Fibroblast of mammary gland (primary cell): ENCODE measurements at regions not wholly inside any gene's neighbourhood (a gene's known extent, or its start where the extent isn't known, plus 50 kb on each side); places are given as distances from the start of the nearest gene placed in this dataset.
"Not testable (repeated sequence)": the region's sequence is repeated elsewhere in the genome, so short reads cannot be mapped to it uniquely, and the experiment has no call there.

ENCODE experiments used
- DNase-seq: peaks from one replicate; pipeline ENCODE4 v3.0.0-alpha.2; 2010; ENCODE audit warnings: low read depth
- H3K4me3 ChIP-seq: 2 replicates; pipeline ENCODE4 v1.5.1; 2011; ENCODE audit warnings: low read depth, mild to moderate bottlenecking, low read length, moderate library complexity; ENCODE audit not compliant: control insufficient read depth
- CTCF ChIP-seq: conservative IDR thresholded peaks from 2 replicates; pipeline ENCODE4 v1.5.1; 2011; ENCODE audit warnings: low read depth, low read length, inconsistent platforms; ENCODE audit not compliant: control insufficient read depth, insufficient read depth

GRCh38 chr4:67412153-67412712, 133.1 kb downstream of the CENPC start:
- not testable (repeated sequence) for H3K4me3 ChIP-seq, DNase-seq

DNA sequence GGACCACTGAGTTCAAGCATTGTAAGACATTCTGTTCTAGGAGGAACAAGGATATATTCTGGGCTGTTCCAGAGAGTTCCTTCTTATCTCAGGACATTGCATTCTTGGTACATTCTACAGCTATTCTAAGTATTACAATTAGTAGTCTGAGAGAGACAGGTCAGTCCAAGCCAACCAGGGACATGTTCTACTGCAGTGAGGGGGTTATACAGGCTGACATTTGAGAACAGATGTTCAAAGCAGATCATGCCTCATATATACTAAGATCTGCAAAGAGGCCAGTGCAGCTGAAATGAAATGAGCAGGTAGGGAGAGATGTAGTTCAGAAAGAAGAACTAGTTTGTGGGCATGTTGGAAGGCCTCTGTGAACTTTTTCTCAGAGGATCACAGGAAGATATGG, 142.0 kb downstream of the CENPC start:
- no peak overlapping the region for H3K4me3 ChIP-seq
- DNase-seq, result no peak
- TF ChIP-seq CTCF, result no peak

- no peak for TF ChIP-seq CTCF
- no peak overlapping the region for H3K4me3 ChIP-seq
- no peak for DNase-seq
These were observed 143.4 kb downstream of the CENPC start for GRCh38 chr4:67401902-67402301.

- no peak for DNase-seq
- TF ChIP-seq CTCF, result no peak
- H3K4me3 ChIP-seq, result no peak overlapping the region
These were observed 147.4 kb downstream of the CENPC start for GRCh38 chr4:67397931-67398330.

- DNase-seq, result no peak
- TF ChIP-seq CTCF, result no peak
- H3K4me3 ChIP-seq, result no peak overlapping the region
These were observed 148.3 kb downstream of the CENPC start for GRCh38 chr4:67397031-67397430.

GRCh38 chr4:67396008-67396407, 149.3 kb downstream of the CENPC start:
- H3K4me3 ChIP-seq, result no peak overlapping the region
- DNase-seq, result no peak
- no peak for TF ChIP-seq CTCF

GRCh38 chr4:67394879-67395278, 150.4 kb downstream of the CENPC start:
- TF ChIP-seq CTCF, result no peak
- DNase-seq, result no peak
- no peak overlapping the region for H3K4me3 ChIP-seq
